BLaER1 (cell line): ENCODE measurements at regions not wholly inside any gene's neighbourhood (a gene's known extent, or its start where the extent isn't known, plus 50 kb on each side); places are given as distances from the start of the nearest gene placed in this dataset.

Experiments
- H3K27ac ChIP-seq: shearing (Covaris generic); formaldehyde crosslinking; 2 replicates; pipeline ENCODE4 v1.8.1; 2022
- H3K27me3 ChIP-seq: shearing (Covaris generic); formaldehyde crosslinking; 2 replicates; pipeline ENCODE4 v1.8.1; 2022
- H3K36me3 ChIP-seq: shearing (Covaris generic); formaldehyde crosslinking; 2 replicates; pipeline ENCODE4 v1.8.1; 2022
- H3K4me1 ChIP-seq: shearing (Covaris generic); formaldehyde crosslinking; 2 replicates; pipeline ENCODE4 v1.8.1; 2022
- H3K4me2 ChIP-seq: shearing (Covaris generic); formaldehyde crosslinking; 2 replicates; pipeline ENCODE4 v1.8.1; 2022
- H3K4me3 ChIP-seq: shearing (Covaris generic); formaldehyde crosslinking; 2 replicates; pipeline ENCODE4 v1.8.1; 2022
- H3K9ac ChIP-seq: shearing (Covaris generic); formaldehyde crosslinking; 2 replicates; pipeline ENCODE4 v1.8.1; 2022
- H3K9me3 ChIP-seq: shearing (Covaris generic); formaldehyde crosslinking; 2 replicates; pipeline ENCODE4 v1.8.1; 2022
- H4K20me1 ChIP-seq: shearing (Covaris generic); formaldehyde crosslinking; 2 replicates; pipeline ENCODE4 v1.8.1; 2022
- Cebpa-rat ChIP-seq: shearing (Covaris generic); IDR thresholded peaks from 2 replicates; pipeline ENCODE4 v1.8.1; 2022

GRCh38 chr2:145161656-145162055 lies 641.7 kb upstream of the ZEB2 start:
- Histone ChIP-seq H3K27me3 (no peaks in the 10 kb centered on the region), H3K27ac (no peak overlapping the region), H3K4me1 (no peaks in the 10 kb centered on the region), H3K4me2 (no peak overlapping the region), H3K36me3 (no peaks in the 10 kb centered on the region), H3K9me3 (no peaks in the 10 kb centered on the region), H3K9ac (no peak overlapping the region), H4K20me1 (no peaks in the 10 kb centered on the region), H3K4me3 (no peak overlapping the region)
- TF ChIP-seq Cebpa-rat = no peak

- Histone ChIP-seq H3K36me3 (no peaks in the 10 kb centered on the region), H3K4me2 (no peak overlapping the region), H3K27ac (no peak overlapping the region), H3K4me1 (no peaks in the 10 kb centered on the region), H3K27me3 (no peaks in the 10 kb centered on the region), H3K9ac (no peak overlapping the region), H4K20me1 (no peaks in the 10 kb centered on the region), H3K4me3 (no peak overlapping the region), H3K9me3 (no peaks in the 10 kb centered on the region)
- no peak for TF ChIP-seq Cebpa-rat
Measured at GRCh38 chr2:145160855-145161254, 640.9 kb upstream of the ZEB2 start.

DNA sequence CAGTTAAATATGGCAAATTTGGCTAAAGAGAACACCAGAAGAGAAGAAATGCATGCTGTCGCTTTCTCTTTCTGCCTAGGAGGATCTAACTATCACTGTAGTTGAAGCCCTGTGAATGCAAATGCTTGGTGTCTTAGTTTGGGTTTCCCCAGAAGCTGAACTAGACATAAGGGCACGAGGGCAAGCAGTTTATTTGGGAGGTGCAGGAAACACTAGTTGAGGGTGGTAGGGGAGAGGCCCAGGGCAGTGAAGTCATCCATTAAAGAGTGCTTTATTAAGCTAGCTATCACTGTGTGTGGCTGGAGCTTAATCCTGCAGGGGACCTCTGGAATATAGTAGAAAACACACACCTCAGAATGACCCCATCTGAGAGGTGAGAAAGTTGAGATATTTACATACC lies 639.8 kb upstream of the ZEB2 start:
- Histone ChIP-seq H4K20me1 (no peaks in the 10 kb centered on the region), H3K36me3 (no peaks in the 10 kb centered on the region), H3K27ac (no peak overlapping the region), H3K4me2 (no peak overlapping the region), H3K9ac (no peak overlapping the region), H3K4me3 (no peak overlapping the region), H3K9me3 (no peaks in the 10 kb centered on the region), H3K27me3 (no peaks in the 10 kb centered on the region), H3K4me1 (no peaks in the 10 kb centered on the region)
- no peak for TF ChIP-seq Cebpa-rat

- Histone ChIP-seq H3K27me3 (no peaks in the 10 kb centered on the region), H3K9ac (no peak overlapping the region), H3K4me3 (no peak overlapping the region), H3K9me3 (no peaks in the 10 kb centered on the region), H3K27ac (no peak overlapping the region), H3K36me3 (no peaks in the 10 kb centered on the region), H3K4me1 (no peaks in the 10 kb centered on the region), H3K4me2 (no peak overlapping the region), H4K20me1 (no peaks in the 10 kb centered on the region)
- no peak for TF ChIP-seq Cebpa-rat
Measured at GRCh38 chr2:145157741-145158591, 638.0 kb upstream of the ZEB2 start.

DNA sequence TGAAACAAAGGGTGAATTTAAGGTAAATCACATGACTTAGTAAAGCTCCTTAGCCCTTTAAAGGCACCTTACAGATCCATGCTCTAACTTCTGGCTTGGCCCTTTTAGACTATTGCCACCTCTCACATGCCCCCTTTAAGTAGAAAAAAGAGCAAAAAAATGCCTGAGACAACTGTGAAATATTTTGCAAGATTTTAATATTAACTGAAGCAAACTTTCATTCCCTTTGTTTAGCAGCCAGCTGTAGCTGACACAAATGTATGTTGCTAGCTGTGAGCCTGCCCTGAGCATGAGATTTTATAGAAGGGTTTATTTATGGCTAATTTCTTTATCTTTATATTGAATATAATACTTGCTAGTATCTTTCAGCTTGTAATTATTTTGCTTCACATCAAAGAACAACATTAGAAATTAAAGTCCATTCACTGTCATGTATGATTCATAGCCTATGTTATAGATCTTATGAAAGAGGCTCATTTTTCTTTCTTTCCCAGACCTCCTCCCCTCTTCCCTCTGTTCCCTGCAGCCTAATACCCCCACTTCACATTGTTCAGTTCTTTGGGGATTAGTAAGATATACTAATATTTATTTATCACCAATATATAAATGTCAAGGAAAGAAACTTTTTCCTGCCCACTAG lies 637.2 kb upstream of the ZEB2 start:
- no peaks in the 10 kb centered on the region for H3K9me3 ChIP-seq
- no peak overlapping the region for H3K27ac ChIP-seq
- no peaks in the 10 kb centered on the region for H3K27me3 ChIP-seq
- H3K4me2 ChIP-seq = no peak overlapping the region
- H3K4me1 ChIP-seq = no peaks in the 10 kb centered on the region
- TF ChIP-seq Cebpa-rat = no peak
- H4K20me1 ChIP-seq = no peaks in the 10 kb centered on the region
- H3K4me3 ChIP-seq = no peak overlapping the region
- H3K36me3 ChIP-seq = no peaks in the 10 kb centered on the region
- no peak overlapping the region for H3K9ac ChIP-seq

DNA sequence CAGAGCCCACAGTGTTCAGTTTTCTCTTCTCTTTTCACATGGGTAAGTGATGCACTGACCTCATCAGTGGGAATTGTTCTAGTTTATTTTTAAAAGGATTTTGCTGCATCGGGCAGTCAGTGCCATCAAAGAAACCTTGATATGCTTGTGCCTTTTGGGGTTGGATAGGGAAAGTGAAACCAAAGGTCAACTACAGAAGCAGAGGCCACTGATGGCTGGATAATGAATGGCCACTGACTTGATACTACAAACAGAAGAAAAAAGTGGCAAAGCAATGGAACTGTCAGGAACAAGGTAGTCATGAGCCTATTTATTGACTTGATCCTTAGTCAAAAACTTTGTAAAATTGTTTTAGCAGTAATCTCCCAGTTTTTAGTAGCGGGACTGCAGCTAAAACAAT lies 636.3 kb upstream of the ZEB2 start:
- Histone ChIP-seq H3K4me2 (no peak overlapping the region), H3K9me3 (no peaks in the 10 kb centered on the region), H3K27ac (no peak overlapping the region), H4K20me1 (no peaks in the 10 kb centered on the region), H3K27me3 (no peaks in the 10 kb centered on the region), H3K9ac (no peak overlapping the region), H3K4me3 (no peak overlapping the region), H3K36me3 (no peaks in the 10 kb centered on the region), H3K4me1 (no peaks in the 10 kb centered on the region)
- no peak for TF ChIP-seq Cebpa-rat

- Histone ChIP-seq H3K27ac (no peak overlapping the region), H3K36me3 (no peaks in the 10 kb centered on the region), H3K27me3 (no peaks in the 10 kb centered on the region), H3K4me3 (no peak overlapping the region), H4K20me1 (no peaks in the 10 kb centered on the region), H3K9ac (no peak overlapping the region), H3K4me2 (no peak overlapping the region), H3K9me3 (no peaks in the 10 kb centered on the region), H3K4me1 (no peaks in the 10 kb centered on the region)
- TF ChIP-seq Cebpa-rat = no peak
Measured at GRCh38 chr2:145155196-145155595, 635.3 kb upstream of the ZEB2 start.

- no peaks in the 10 kb centered on the region for H4K20me1 ChIP-seq
- H3K4me2 ChIP-seq = no peak overlapping the region
- H3K4me1 ChIP-seq = no peaks in the 10 kb centered on the region
- no peak overlapping the region for H3K27ac ChIP-seq
- no peaks in the 10 kb centered on the region for H3K27me3 ChIP-seq
- H3K36me3 ChIP-seq = no peaks in the 10 kb centered on the region
- H3K9me3 ChIP-seq = no peaks in the 10 kb centered on the region
- H3K4me3 ChIP-seq = no peak overlapping the region
- no peak overlapping the region for H3K9ac ChIP-seq
- TF ChIP-seq Cebpa-rat = no peak
Measured at GRCh38 chr2:145154731-145155130, 634.8 kb upstream of the ZEB2 start.

- H3K27me3 ChIP-seq = no peaks in the 10 kb centered on the region
- H4K20me1 ChIP-seq = no peaks in the 10 kb centered on the region
- no peaks in the 10 kb centered on the region for H3K4me1 ChIP-seq
- H3K36me3 ChIP-seq = no peaks in the 10 kb centered on the region
- H3K4me3 ChIP-seq = no peak overlapping the region
- H3K9ac ChIP-seq = no peak overlapping the region
- no peak for TF ChIP-seq Cebpa-rat
- H3K9me3 ChIP-seq = no peaks in the 10 kb centered on the region
- no peak overlapping the region for H3K27ac ChIP-seq
- no peak overlapping the region for H3K4me2 ChIP-seq
Measured at GRCh38 chr2:145146691-145147090, 626.8 kb upstream of the ZEB2 start.

DNA sequence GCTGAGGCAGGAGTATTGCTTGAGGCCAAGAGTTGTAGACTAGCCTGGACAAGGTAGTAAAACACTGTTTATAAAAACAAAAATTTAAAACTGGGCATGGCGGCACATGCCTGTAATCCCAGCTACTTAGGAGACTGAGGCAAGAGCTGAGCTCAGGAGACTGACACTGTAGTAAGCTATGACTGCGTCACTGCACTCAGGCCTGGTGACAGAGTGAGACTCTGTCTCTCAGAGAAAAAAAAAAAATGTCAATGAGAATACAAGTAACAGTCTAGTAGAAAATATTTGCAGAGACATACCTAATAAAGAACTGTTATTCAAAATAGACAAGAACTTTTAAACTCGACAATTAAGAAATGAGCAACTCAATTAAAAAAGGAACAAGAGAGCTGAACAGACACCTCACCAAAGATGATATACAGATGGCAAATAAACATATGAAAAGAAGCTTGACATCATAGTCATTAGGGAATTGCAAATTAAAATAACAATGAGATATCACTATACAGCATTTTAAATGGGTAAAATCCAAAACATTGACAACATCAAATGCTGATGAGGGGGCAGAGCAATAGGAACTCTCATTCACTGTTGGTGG lies 624.3 kb upstream of the ZEB2 start:
- H3K4me3 ChIP-seq = no peak overlapping the region
- no peak for TF ChIP-seq Cebpa-rat
- no peaks in the 10 kb centered on the region for H3K27me3 ChIP-seq
- no peaks in the 10 kb centered on the region for H3K9me3 ChIP-seq
- H3K4me2 ChIP-seq = no peak overlapping the region
- H3K27ac ChIP-seq = no peak overlapping the region
- H3K36me3 ChIP-seq = no peaks in the 10 kb centered on the region
- H3K4me1 ChIP-seq = no peaks in the 10 kb centered on the region
- no peak overlapping the region for H3K9ac ChIP-seq
- H4K20me1 ChIP-seq = no peaks in the 10 kb centered on the region
